Cerebellar cortex (tissue), 1 donor: ENCODE measurements at regions not wholly inside any gene's neighbourhood (a gene's known extent, or its start where the extent isn't known, plus 50 kb on each side); places are given as distances from the start of the nearest gene placed in this dataset.
"Not testable (repeated sequence)": the region's sequence is repeated elsewhere in the genome, so short reads cannot be mapped to it uniquely, and the experiment has no call there.

Source experiments
- DNase-seq: peaks from one replicate; pipeline ENCODE4 v3.0.0-alpha.2; 2015; ENCODE audit warnings: low spot score

DNA sequence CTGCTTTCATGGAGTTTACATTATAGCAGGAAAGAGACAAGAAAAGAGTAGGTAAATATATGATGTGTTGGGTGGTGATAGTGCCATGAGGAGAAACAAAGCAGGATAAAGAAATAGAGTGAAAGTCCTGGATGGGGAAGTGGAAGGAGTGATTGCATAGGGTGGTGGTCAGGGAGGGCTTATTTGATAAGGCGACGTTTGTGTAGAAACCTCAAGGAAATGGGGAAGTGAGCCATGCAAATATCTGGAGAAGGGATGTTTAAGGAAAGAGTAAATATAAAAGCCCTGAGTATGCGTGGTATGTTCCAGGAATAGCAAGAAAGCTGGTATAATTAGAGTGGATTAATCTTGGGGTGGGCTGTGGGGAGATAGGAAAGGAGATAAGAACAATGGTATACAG lies 134.7 kb upstream of the SV2C start:
- no peak for DNase-seq

DNA sequence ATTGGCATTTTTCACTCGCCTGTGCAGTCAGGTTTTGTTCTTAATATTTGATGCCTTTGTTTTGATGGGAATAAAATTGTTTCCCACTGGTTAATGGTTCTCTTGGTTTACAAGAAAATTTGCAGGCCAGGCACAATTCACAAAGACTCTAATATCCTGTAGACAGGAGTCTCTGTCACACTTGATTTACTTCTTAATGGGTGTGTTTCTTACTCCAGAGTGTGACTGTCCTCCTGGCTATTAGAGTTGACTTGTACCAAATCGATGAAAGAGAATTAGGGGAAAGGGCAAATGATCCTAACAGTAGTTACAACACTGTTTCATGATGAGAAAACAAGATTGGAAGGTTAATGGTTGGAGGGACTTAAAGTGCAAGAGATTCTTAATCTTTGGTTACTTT lies 142.8 kb upstream of the SV2C start:
- no peak for DNase-seq

DNA sequence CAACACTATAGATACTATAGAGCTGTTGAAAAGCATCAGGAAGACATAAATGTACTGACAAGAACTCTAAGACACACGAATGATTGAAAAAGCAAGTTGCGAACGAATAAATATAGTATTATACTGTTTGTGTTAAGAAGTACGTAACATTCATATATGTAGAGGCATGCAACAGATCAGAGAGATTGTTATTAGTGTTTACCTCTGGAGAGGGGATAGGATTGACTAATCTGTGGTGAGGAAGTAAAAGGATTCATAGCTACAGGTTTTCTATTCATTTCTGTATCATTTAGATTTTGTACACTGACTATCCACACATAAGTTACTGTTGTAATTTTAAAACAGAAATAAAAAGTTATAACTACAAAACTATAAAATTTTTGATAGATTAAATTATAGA lies 147.6 kb upstream of the SV2C start:
- DNase-seq = no peak

DNA sequence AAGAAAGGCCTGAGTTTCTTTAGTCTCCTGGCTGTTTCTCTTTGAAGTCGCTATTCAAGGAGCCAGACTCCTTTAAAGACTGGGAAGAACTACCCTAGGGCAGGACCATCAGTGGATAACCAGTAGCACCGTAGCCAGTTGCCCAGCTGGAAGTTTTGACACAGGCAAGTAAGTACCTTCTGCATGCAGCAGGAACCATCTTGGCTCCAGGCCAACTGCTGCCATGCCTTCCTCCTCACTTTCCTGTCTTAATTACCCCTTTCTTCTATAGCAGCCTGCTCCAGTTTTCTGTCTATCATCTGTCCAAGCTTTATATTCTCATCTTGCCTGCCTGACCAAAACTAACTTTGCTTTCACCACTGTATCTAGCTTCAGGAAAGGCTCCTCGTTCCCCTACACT lies 149.7 kb upstream of the SV2C start:
- DNase-seq = no peak

DNA sequence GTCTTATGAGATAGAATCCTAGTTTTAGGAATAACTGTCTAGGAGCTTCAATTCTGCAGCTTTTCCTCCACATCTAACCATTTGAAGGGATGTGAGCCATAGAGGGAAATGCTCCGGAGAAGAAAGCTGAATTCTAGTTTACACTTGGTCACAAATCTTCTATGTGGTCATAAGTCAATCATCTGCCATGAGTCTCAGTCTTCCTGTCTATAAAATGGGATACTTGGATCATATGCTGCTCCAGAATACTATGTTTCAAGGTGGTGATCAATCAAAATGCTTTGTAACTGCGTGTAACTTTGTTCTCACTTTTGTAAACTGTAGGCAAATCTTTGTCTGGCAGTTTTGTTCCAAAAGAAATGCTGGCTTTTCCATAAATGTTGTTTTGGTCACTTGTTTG lies 152.0 kb upstream of the SV2C start:
- DNase-seq = no peak

DNA sequence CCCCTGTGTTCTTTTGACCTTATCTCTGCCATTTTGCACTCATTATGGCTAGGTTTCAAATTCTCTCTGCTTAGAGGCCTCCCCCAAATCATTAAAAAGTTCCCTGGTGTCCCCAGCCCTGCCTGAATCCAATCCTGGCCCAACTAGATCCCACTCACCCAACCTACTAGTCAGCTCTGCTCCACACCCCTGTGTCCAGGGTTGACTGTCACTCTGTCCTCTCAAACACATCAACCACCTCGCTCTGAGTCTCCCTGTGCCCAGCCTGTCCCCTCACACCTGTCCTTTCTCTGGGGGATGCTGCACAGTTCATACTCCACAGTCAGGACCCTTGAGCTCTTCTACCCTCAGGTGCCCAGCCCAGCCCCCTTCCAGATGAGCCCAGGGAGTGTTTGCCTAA lies 154.2 kb upstream of the SV2C start:
- no peak for DNase-seq

DNA sequence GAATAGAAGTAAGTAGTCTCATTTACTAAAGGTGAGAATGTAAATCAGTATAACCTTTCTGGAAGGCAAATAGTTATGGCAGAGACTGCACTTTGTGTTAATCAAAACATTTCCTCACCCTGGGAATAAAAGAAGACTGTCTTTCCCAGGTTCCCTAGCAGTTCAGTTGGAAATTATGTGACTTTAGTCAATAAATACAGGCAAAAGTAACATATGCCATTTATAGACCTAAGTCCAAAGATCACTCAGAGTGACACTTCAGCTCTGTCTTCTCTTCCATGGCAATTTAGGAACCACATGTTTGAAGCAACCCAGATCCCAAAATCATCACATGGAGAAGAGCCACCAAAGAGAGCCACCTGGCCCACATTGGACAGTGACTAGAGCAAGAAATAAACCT lies 160.7 kb upstream of the SV2C start:
- DNase-seq = no peak

DNA sequence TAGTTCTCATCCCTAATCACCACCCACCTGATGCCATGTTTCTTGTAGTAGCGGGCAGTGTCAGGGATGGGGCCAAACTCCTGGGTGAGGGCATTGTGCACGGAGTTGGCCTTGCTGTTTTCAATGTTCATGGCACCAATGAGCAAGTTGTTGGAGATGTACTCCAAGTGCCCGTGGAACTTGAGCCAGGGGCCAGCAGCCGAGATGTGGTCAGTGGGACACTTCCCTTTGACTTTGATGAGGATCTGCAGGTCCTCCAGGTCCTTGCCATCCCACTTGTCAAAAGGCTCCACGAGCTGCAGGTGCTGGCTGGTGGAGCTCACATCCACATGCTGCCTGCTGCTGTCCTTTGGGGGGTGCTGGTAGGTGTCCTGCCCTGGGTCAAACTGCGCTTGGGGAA lies 162.2 kb upstream of the SV2C start:
- no peak for DNase-seq

DNA sequence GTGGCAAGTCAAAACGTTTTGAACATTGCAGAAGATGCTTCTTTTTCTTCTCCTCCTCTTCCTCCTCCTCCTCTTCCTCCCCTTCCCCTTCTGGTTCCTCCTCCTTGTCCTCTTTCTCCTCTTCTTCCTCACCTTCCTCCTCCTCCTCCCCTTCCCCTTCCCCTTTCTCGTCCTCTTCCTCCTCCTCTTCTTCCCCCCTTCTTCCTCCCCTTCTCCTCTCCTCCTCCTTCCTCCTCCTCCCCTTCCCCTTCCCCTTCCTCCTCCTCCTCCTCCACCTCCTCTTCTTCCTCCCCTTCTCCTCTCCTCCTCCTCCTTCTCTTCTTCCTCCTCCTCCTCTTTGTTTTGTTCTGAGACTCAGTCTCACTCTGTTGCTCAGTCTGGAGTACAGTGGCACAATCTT lies 167.0 kb upstream of the SV2C start:
- DNase-seq = no peak

DNA sequence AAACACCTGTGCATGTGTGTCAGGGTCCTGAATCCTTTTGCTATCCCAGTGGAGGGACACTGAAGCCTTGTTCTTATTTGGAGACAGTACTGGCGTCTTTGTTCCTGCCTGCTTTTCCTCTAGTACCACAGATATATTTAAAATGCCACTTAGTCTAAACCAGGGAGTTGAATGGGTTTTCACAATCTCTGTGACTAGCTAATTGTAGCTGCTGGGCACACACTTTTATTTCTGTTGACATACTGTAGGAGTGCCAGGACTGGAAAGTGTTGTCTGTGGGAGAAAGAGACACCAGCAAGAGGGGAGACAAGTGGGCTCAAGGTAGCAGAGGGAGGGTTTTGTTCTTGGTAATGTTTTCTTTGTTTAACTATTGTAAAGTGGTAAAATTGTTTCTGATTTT lies 174.0 kb upstream of the SV2C start:
- DNase-seq = no peak

DNA sequence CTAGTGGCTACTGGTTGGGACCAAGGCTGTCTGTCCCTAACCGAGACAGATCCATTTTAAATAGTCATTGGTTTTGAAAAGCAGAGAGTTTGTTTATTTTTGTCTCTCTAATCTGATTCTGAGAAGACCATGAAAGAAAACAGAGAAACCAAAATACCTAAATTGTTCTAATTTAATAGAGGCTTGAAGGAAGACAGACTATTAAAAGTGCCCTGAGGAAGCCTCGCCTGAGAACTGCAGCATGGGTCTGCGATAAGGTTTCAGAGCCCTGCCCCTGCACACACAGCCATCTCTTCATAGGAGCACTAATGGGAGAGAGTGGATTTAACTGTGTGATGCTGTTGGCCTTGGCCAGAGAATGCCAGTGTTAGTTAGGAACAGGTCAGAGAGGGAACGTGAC lies 175.5 kb upstream of the SV2C start:
- no peak for DNase-seq

DNA sequence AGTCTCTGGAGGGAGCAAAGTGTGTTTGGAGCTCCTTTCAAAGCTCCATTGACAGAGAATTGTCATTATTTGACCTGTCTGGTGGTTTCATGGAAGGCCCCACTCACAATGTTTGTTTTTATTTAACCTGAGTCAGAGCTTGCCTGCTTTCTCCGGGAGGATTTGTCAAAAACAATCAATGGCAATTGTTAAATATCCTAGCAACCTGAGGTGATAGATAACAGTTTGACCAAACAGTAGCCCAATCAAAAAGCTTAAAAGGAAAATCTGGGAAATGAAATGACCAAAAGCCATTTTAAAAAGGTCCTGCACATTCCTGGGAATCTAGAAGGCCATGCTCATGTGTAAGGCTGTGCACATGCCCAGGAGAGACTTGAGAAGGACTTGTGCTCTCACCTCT lies 177.2 kb upstream of the POC5 start:
- DNase-seq = no peak

DNA sequence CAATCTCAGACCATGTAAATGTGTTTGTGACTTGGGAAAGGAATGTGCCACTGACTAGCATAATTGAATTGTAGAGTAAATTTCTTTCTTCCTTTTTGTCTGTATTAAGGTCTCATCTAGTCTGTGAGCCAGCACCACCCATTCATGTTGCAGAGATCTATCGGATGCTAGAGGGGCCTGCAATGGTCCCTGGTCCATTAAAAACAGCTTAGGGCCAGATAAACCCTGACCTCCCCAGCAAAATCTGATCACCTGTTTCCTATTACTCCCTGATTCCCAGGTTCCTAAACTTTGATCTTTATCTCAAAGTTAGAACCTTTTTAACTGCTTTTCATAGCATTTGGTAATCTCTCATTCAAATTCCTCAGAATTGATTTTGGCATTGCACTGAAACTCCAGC lies 174.5 kb upstream of the POC5 start:
- no peak for DNase-seq

DNA sequence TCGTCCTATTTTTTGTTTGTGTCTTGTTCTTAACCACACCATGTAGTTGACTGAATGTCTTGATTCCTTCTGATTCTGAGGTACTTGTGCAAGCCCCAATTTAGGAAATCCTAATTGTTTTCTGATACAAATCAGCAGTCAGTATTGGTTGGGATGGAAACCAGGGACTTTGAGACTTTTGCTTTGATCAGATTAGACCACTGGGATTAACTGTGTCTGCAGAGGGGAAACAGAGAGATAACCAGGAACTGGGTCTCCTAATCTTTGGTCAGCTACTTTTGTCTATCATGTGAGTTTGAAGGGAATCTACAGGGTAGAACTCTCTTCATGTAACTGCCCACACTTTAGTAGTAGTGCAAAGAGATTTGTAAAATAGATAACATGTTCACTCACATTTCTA lies 173.8 kb upstream of the POC5 start:
- no peak for DNase-seq

DNA sequence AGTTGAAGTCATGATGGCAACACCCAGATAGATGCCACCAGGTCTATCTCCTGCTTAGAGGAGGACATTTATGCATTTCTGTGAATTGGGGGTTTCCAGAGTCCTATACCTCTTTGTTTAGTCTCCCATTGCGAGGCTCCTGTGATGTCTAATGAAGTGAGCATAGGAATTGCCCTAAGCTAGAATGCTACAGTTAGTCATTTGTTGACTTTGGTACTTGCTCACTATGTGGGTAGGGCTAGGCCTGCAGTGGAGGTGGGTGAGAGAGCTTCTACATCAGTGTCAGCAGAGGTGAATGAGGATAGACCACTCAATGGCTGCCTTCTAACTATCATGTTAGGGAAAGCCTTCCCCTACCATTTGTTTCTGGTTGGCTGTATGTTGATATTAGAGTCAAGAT lies 173.3 kb upstream of the POC5 start:
- DNase-seq = no peak

DNA sequence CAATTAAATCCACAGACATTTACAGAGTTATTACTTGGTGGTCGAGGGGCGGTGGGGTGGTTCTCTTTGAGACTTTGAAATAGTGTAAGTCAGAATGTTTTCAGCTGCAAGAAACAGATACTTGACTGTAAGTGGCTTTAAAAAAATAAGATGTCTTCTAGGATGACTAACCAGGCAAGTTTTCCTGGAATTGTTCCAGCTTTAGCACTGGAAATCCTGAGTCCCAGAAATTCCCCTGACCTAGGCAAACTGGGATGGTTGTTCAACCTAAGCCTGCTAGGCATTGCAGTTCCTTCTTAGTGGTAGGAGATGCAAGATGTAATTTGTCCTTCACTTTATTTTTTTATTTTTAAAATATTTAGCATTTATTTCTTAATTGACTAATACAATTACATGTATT lies 169.5 kb upstream of the POC5 start:
- DNase-seq = no peak

DNA sequence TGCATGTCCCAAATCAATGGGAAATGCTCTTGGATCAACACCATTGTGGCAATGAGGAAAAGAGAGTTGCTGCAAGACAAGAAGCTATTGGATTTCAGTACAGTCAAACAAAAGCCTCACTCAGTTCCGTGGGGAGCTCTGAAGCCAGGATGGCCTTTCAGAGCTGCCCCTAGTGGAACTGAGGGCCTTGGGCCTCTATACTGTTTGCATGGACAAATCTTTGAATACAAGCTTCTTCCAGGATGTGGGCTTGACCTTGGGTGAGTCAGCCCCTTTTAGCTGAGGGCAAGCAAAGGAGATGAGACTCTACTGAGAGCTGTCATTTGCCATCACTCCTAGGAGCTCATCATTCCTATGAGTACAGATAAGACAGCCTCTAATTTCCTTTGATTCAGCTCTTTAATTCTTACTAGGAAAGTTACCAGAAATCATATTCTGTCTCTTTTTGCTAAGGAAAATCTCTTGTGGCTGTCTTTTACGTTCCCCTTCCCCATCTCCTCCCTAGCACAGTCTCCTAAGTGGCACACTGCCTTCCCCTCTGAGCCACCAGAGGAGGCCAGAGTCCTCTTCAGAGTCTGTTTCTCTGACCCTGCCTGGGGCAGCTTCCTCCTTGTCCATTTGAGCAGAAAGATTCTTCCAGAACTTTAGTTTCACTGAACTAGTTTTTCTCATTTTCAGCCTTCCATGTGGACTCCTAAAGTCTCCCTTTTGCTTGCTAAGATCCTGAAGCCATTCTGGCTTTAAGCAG lies 168.8 kb upstream of the POC5 start:
- no peak for DNase-seq

DNA sequence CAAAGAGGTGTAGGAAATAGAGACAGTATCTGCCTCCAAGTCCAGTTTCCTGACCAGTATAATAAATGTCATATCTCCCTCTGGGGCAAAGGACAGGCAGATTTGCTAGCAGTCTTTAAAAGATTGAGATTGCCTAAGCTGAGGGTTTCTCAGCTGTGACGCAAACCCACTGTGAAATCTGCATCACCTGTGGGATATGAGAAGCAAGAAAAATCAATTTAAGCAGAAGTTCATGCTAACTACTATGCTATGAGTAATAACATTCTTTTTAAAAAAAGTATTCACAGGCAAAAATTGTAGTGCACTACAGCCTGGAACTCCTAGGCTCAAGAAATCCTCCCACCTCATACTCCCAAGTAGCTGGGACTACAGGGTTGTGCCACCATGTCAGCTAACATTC lies 168.1 kb upstream of the POC5 start:
- DNase-seq = no peak

DNA sequence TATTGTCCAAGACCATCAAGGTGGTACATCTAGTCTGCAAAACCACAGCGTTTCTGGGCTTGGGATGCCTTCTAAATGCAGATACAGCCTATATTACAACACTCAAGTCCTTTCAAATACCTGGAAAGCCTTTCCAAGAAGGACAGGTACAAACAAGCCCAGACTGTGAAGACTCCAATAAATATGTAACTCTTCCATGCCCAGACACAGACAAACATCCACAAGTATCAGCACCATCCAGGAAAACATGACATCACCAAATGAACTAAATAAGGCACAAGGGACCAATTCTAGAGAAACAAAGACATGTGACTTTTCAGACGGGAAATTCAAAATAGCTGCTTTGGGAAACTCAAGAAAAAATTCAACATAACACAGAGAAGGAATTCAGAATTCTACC lies 152.7 kb upstream of the POC5 start:
- DNase-seq = no peak

DNA sequence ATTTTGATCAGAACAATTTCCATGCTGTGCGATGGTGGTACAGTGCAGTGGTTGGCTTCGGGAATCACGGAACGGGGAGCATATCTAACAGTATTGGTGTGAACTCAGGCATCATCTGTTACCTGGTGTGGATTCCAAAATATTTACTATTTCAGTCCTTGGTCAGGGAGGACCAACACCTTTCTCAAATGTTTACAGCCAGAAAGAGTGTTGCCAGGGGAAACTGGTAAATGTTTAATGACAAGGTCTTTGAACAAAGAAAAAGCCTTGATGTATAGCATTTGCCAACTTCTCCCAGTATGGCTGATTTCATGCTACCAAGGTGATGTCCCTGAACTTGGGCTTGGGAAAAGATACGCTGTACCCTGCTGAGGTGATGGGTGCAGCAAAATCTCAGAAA lies 145.6 kb upstream of the POC5 start:
- no peak for DNase-seq

DNA sequence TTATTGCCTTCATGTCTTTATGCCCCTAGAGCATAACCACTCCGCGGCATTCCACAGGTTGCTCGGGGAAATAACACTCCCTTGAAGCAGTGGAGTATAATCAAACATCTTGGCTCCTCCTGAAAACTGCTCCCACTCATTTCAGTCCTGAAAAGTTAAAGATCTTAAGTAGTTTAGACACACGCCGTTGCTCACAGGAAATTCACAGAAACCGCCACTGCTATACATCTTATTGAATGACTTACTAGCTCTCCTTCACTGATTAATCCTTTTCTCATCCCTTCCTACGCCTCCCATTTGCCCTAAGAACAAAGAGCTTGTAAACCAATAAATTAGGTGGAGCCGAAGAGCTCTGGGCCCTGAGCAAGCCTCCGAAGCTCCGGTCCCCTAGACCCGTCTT lies 142.4 kb upstream of the POC5 start:
- DNase-seq = not testable (repeated sequence)

DNA sequence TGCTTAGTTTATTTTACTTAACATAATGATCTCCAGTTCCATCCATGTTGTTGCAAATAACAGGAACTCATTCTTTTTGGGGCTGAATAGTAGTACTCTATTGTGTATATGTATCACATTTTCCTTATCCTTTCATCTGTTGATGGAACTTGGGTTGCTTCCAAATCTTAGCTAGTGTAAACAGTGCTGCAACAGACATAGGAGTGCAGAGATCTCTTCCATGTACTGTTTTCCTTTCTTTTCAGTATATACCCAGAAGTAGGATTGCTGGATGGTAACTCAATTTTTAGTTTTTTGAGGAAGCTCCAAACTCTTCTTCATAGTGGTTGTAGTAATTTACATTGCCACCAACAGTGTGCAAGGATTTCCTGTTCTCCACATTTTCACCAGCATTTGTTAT lies 138.8 kb upstream of the POC5 start:
- DNase-seq = no peak

DNA sequence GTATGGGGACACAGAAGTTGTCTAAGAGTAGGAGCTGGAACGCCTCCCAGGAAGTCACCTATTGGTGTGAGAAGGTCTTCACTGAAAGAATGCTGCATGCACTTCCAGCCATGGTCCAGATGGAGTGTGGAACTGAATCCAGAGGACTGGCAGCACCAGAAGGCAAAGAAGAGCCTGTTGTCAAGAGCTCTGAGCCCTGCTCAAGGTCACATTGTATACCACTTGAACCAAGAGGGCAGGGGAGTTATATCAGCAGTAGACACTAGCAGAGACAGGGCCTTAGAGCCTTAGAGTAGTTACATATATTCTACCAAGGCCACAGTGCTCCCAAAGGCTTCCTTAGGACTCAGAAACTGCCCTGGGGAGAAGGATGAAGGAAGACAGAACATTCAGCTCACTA lies 130.8 kb upstream of the POC5 start:
- no peak for DNase-seq

DNA sequence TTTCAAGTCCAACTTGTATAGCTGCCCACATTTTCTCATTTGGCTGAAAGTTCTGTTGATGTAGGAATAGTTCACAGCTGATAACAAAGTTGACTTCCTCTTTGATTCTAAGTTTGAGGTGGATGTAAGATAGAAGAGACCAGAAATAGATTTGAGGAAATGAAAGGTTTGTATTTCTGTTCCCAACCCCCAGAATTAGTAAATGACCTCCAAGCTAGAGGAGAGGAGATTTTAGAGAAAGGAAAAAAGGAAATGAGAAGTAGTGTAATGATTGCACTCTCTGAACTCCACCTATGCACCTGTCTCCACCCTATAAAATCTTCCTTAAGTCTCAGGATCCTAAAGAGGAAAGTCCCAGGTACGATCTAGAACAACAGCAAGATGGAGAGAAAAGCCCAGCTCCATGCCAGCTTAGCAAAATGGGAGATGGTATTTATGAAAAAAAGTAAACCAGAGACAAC lies 130.4 kb upstream of the POC5 start:
- DNase-seq = no peak

DNA sequence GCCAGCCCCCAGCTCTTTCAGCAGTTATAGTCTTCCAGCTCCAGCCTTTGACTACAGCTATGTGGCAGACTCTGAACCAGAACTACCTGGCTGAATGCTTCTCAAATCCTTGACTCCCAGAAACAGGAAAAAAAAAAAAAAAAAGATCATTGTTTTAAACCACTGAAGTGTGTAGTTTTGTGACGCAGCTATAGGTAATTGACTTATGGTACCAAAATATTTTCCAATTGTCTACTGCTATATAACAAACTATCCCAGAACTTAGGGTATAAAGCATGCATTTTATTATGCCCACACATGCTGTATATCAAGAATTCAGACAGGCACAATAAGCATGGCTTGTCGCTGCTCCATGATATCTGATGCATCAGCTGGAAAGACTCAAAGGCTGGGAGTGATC lies 127.1 kb upstream of the POC5 start:
- no peak for DNase-seq
